BLaER1 (cell line): ENCODE measurements at regions not wholly inside any gene's neighbourhood (a gene's known extent, or its start where the extent isn't known, plus 50 kb on each side); places are given as distances from the start of the nearest gene placed in this dataset.
"Not testable (repeated sequence)": the region's sequence is repeated elsewhere in the genome, so short reads cannot be mapped to it uniquely, and the experiment has no call there.

Experiments used
- H3K27ac ChIP-seq: shearing (Covaris generic); formaldehyde crosslinking; 2 replicates; pipeline ENCODE4 v1.8.1; 2022
- H3K27me3 ChIP-seq: shearing (Covaris generic); formaldehyde crosslinking; 2 replicates; pipeline ENCODE4 v1.8.1; 2022
- H3K36me3 ChIP-seq: shearing (Covaris generic); formaldehyde crosslinking; 2 replicates; pipeline ENCODE4 v1.8.1; 2022
- H3K4me1 ChIP-seq: shearing (Covaris generic); formaldehyde crosslinking; 2 replicates; pipeline ENCODE4 v1.8.1; 2022
- H3K4me2 ChIP-seq: shearing (Covaris generic); formaldehyde crosslinking; 2 replicates; pipeline ENCODE4 v1.8.1; 2022
- H3K4me3 ChIP-seq: shearing (Covaris generic); formaldehyde crosslinking; 2 replicates; pipeline ENCODE4 v1.8.1; 2022
- H3K9ac ChIP-seq: shearing (Covaris generic); formaldehyde crosslinking; 2 replicates; pipeline ENCODE4 v1.8.1; 2022
- H3K9me3 ChIP-seq: shearing (Covaris generic); formaldehyde crosslinking; 2 replicates; pipeline ENCODE4 v1.8.1; 2022
- H4K20me1 ChIP-seq: shearing (Covaris generic); formaldehyde crosslinking; 2 replicates; pipeline ENCODE4 v1.8.1; 2022
- Cebpa-rat ChIP-seq: shearing (Covaris generic); IDR thresholded peaks from 2 replicates; pipeline ENCODE4 v1.8.1; 2022

- Histone ChIP-seq H3K4me2 (no peak overlapping the region), H3K36me3 (no peaks in the 10 kb centered on the region), H3K27ac (no peak overlapping the region), H3K4me1 (no peaks in the 10 kb centered on the region), H3K9ac (no peak overlapping the region), H3K4me3 (no peak overlapping the region), H4K20me1 (no peaks in the 10 kb centered on the region), H3K27me3 (no peaks in the 10 kb centered on the region), H3K9me3 (no peaks in the 10 kb centered on the region)
- TF ChIP-seq Cebpa-rat = no peak
Observed at GRCh38 chr21:15660423-15660804, 69.4 kb upstream of the USP25 start.

GRCh38 chr21:15667010-15667409, 62.8 kb upstream of the USP25 start:
- Histone ChIP-seq H3K27ac (no peak overlapping the region), H4K20me1 (no peaks in the 10 kb centered on the region), H3K4me2 (no peak overlapping the region)

GRCh38 chr21:15667819-15668218, 62.0 kb upstream of the USP25 start:
- no peak overlapping the region for H3K27ac ChIP-seq
- H3K4me2 ChIP-seq = no peak overlapping the region
- no peaks in the 10 kb centered on the region for H3K36me3 ChIP-seq
- no peak for TF ChIP-seq Cebpa-rat
- no peaks in the 10 kb centered on the region for H3K9me3 ChIP-seq
- no peak overlapping the region for H3K4me3 ChIP-seq
- H4K20me1 ChIP-seq = no peaks in the 10 kb centered on the region
- H3K27me3 ChIP-seq = no peaks in the 10 kb centered on the region
- no peak overlapping the region for H3K9ac ChIP-seq
- no peaks in the 10 kb centered on the region for H3K4me1 ChIP-seq

More at GRCh38 chr21:15667010-15667409, 62.8 kb upstream of the USP25 start:
- H3K9ac ChIP-seq = no peak overlapping the region
- no peak overlapping the region for H3K4me3 ChIP-seq
- TF ChIP-seq Cebpa-rat = no peak
- H3K36me3 ChIP-seq = no peaks in the 10 kb centered on the region
- H3K4me1 ChIP-seq = no peaks in the 10 kb centered on the region
- H3K27me3 ChIP-seq = no peaks in the 10 kb centered on the region
- no peaks in the 10 kb centered on the region for H3K9me3 ChIP-seq

DNA sequence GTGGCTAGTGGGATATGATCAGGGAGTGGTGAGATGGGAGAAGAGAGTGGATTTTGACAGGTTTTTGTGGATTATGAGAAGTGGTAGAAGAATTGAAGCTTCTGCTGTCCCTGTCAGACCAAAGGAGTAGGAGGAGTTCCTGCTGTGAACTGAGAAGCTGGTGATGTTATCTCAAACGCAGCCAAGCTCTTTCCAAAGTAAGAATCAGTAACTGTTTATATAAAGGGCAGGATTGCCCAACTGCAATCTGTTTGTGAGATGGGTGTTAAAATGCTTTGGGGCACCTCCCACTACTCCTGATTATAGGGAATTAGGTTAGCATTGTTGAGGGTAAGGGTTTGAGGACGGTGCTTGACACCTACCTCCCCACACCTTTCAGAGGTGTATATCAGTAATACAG, 60.5 kb upstream of the USP25 start:
- H3K9me3 ChIP-seq = no peaks in the 10 kb centered on the region
- no peak for TF ChIP-seq Cebpa-rat
- no peak overlapping the region for H3K27ac ChIP-seq
- no peaks in the 10 kb centered on the region for H4K20me1 ChIP-seq
- no peaks in the 10 kb centered on the region for H3K27me3 ChIP-seq
- H3K36me3 ChIP-seq = no peaks in the 10 kb centered on the region
- H3K9ac ChIP-seq = no peak overlapping the region
- H3K4me3 ChIP-seq = no peak overlapping the region
- H3K4me1 ChIP-seq = no peaks in the 10 kb centered on the region
- H3K4me2 ChIP-seq = no peak overlapping the region

DNA sequence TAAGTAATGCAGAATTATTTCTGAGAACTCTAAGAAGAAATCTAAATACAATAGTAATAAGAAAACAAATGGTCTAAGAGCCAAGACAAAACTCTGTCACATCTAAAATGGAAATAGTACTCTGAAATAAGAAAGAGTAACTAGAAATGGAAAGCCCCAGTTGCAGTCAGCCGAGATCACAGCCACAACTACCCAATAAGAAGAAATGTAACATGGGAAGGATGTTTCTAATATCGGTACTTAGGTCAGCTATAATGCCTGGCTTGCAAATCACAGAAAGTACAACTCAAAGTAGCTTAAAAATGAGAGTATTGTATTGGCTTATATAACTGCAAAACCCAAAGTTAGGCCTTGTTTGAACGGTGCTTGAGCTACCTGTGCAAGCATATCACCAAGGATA, 58.6 kb upstream of the USP25 start:
- Histone ChIP-seq H3K9ac (no peak overlapping the region), H3K4me3 (no peak overlapping the region), H3K4me1 (no peaks in the 10 kb centered on the region), H3K27me3 (no peaks in the 10 kb centered on the region), H3K9me3 (no peaks in the 10 kb centered on the region), H3K27ac (no peak overlapping the region), H3K4me2 (no peak overlapping the region), H3K36me3 (no peaks in the 10 kb centered on the region), H4K20me1 (no peaks in the 10 kb centered on the region)
- TF ChIP-seq Cebpa-rat = no peak

DNA sequence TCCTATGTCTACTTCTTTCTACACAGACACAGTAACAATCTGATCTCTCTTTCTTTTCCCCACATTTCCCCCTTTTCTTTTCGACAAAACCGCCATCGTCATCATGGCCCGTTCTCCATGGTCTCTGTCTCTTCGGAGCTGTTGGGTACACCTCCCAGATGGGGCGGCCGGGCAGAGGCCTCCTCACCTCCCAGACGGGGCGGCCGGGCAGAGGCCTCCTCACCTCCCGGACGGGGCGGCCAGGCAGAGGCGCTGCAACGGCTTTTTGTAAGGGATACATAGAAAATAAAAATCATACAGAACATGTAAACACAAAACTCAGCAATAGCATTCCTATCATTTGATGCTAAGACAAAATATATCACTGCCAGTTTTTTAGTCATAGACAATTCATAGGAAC, 57.2 kb upstream of the USP25 start:
- not testable (repeated sequence) for H3K36me3 ChIP-seq, H3K4me1 ChIP-seq, H3K27ac ChIP-seq, H3K4me2 ChIP-seq, H3K4me3 ChIP-seq, H3K27me3 ChIP-seq, H4K20me1 ChIP-seq, H3K9me3 ChIP-seq, H3K9ac ChIP-seq

GRCh38 chr21:15676935-15677334, 52.8 kb upstream of the USP25 start:
- Histone ChIP-seq H3K9me3 (no peaks in the 10 kb centered on the region), H3K4me2 (no peak overlapping the region), H3K27ac (no peak overlapping the region), H3K4me1 (peaks cover under 1% of the 10 kb centered on the region), H3K36me3 (no peaks in the 10 kb centered on the region), H3K4me3 (no peak overlapping the region), H3K9ac (no peak overlapping the region), H3K27me3 (no peaks in the 10 kb centered on the region), H4K20me1 (no peaks in the 10 kb centered on the region)
- no peak for TF ChIP-seq Cebpa-rat

- peaks cover 7% of the 10 kb centered on the region for H3K4me1 ChIP-seq
- H3K4me3 ChIP-seq = no peak overlapping the region
- H3K27me3 ChIP-seq = no peaks in the 10 kb centered on the region
- TF ChIP-seq Cebpa-rat = no peak
- H3K27ac ChIP-seq = no peak overlapping the region
- no peaks in the 10 kb centered on the region for H3K9me3 ChIP-seq
- no peaks in the 10 kb centered on the region for H3K36me3 ChIP-seq
- H3K9ac ChIP-seq = no peak overlapping the region
- no peaks in the 10 kb centered on the region for H4K20me1 ChIP-seq
- H3K4me2 ChIP-seq = no peak overlapping the region
Observed at GRCh38 chr21:15679630-15680029, 50.2 kb upstream of the USP25 start.
